ENCODE measurements at regions not wholly inside any gene's neighbourhood (a gene's known extent, or its start where the extent isn't known, plus 50 kb on each side); places are given as distances from the start of the nearest gene placed in this dataset.

GRCh38 chr14:89474464-89474863 lies 57.4 kb upstream of the FOXN3 start:
- TF ChIP-seq, protein P1, sequence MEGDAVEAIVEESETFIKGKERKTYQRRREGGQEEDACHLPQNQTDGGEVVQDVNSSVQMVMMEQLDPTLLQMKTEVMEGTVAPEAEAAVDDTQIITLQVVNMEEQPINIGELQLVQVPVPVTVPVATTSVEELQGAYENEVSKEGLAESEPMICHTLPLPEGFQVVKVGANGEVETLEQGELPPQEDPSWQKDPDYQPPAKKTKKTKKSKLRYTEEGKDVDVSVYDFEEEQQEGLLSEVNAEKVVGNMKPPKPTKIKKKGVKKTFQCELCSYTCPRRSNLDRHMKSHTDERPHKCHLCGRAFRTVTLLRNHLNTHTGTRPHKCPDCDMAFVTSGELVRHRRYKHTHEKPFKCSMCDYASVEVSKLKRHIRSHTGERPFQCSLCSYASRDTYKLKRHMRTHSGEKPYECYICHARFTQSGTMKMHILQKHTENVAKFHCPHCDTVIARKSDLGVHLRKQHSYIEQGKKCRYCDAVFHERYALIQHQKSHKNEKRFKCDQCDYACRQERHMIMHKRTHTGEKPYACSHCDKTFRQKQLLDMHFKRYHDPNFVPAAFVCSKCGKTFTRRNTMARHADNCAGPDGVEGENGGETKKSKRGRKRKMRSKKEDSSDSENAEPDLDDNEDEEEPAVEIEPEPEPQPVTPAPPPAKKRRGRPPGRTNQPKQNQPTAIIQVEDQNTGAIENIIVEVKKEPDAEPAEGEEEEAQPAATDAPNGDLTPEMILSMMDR (IDR thresholded peaks at IDR 0.05): no peak
- TF ChIP-seq EP300 (IDR thresholded peaks at IDR 0.05): no peak
- no peak for TF ChIP-seq POLR2A (IDR thresholded peaks at IDR 0.05)

All from tibial nerve (tissue), 4 donors.